HK-2 (cell line): ENCODE measurements at regions not wholly inside any gene's neighbourhood (a gene's known extent, or its start where the extent isn't known, plus 50 kb on each side); places are given as distances from the start of the nearest gene placed in this dataset.
"Not testable (repeated sequence)": the region's sequence is repeated elsewhere in the genome, so short reads cannot be mapped to it uniquely, and the experiment has no call there.

Experiments
- DNase-seq: peaks from one replicate; pipeline ENCODE4 v3.0.0-alpha.2; 2018; ENCODE audit not compliant: unreplicated experiment

- no peak for DNase-seq
These were observed 105.3 kb upstream of the ZC3H15 start for GRCh38 chr2:186380805-186381204.

GRCh38 chr2:186381573-186381972 lies 104.5 kb upstream of the ZC3H15 start:
- DNase-seq: no peak

GRCh38 chr2:186382932-186383331 lies 103.1 kb upstream of the ZC3H15 start:
- no peak for DNase-seq

GRCh38 chr2:186384226-186384625 lies 101.8 kb upstream of the ZC3H15 start:
- no peak for DNase-seq

GRCh38 chr2:186385638-186386201 lies 100.3 kb upstream of the ZC3H15 start:
- DNase-seq: not testable (repeated sequence)

- no peak for DNase-seq
These were observed 86.9 kb upstream of the ZC3H15 start for GRCh38 chr2:186399082-186399644.

GRCh38 chr2:186405842-186406241 lies 80.2 kb upstream of the ZC3H15 start:
- no peak for DNase-seq

GRCh38 chr2:186407611-186408010 lies 78.4 kb upstream of the ZC3H15 start:
- DNase-seq: no peak

GRCh38 chr2:186410802-186411201 lies 75.3 kb upstream of the ZC3H15 start:
- DNase-seq: no peak

- DNase-seq: no peak
These were observed 63.8 kb upstream of the ZC3H15 start for GRCh38 chr2:186422226-186422625.

GRCh38 chr2:186423481-186423880 lies 62.6 kb upstream of the ZC3H15 start:
- DNase-seq: no peak

GRCh38 chr2:186424265-186424664 lies 61.8 kb upstream of the ZC3H15 start:
- DNase-seq: no peak

- no peak for DNase-seq
These were observed 60.5 kb upstream of the ZC3H15 start for GRCh38 chr2:186425576-186425975.

- DNase-seq: no peak
These were observed 59.7 kb upstream of the ZC3H15 start for GRCh38 chr2:186426153-186427016.

GRCh38 chr2:186427017-186427350 lies 59.1 kb upstream of the ZC3H15 start:
- DNase-seq: not testable (repeated sequence)

GRCh38 chr2:186427970-186428369 lies 58.1 kb upstream of the ZC3H15 start:
- DNase-seq: no peak

GRCh38 chr2:186429104-186429503 lies 57.0 kb upstream of the ZC3H15 start:
- DNase-seq: no peak

- DNase-seq: no peak
These were observed 54.8 kb upstream of the ZC3H15 start for GRCh38 chr2:186431306-186431705.

- no peak for DNase-seq
These were observed 53.0 kb upstream of the ZC3H15 start for GRCh38 chr2:186433040-186433439.

- no peak for DNase-seq
These were observed 52.2 kb upstream of the ZC3H15 start for GRCh38 chr2:186433777-186434432.
